Adrenal gland (tissue), 5 donors: ENCODE measurements at regions not wholly inside any gene's neighbourhood (a gene's known extent, or its start where the extent isn't known, plus 50 kb on each side); places are given as distances from the start of the nearest gene placed in this dataset.

Source experiments
- POLR2A ChIP-seq, 2 donors: fragments of 450-650 bp; IDR thresholded peaks; one replicate each; pipeline ENCODE4 v1.6.1; 2017; ENCODE audit warnings: antibody characterized with exemption in 2 of 2, mild to moderate bottlenecking in 2 of 2, moderate library complexity in 1 of 2
- TF ChIP-seq, protein P1 (sequence below), 6 experiments: fragments of 450-650 bp in 4 of 6; fragments of 200-600 bp in 2 of 6; sonication (generic) in 1 of 6; IDR thresholded peaks; 1 replicate in 5 of 6; 2 replicates in 1 of 6; pipeline versions ENCODE4 v1.5.1 to v1.8.0; 2016 to 2021; ENCODE audit warnings: antibody characterized with exemption in 6 of 6, mild to moderate bottlenecking in 2 of 6, moderate library complexity in 1 of 6
- donor health status: DM: no; HTN: no; CAD: no.

DNA sequence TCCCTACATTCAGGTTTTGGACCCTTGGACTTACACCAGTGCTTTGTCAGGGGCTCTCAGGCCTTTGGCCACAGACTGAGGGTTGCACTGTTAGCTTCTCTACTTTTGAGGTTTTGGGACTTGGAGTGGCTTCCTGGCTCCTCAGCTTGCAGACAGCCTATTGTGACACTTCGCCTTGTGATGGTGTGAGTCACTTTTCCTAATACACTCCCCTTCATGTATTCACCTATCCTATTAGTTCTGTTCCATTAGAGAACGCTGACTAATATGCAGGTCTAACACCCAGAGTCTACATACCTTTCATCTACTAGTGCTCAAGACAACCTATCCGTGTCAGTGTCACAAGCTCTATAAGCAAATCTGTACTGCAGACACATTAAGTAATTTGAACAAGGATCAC is 605.3 kb downstream of the KCNT2 start:
- TF ChIP-seq POLR2A (IDR thresholded peaks at IDR 0.05), result no peak
- TF ChIP-seq, protein P1, sequence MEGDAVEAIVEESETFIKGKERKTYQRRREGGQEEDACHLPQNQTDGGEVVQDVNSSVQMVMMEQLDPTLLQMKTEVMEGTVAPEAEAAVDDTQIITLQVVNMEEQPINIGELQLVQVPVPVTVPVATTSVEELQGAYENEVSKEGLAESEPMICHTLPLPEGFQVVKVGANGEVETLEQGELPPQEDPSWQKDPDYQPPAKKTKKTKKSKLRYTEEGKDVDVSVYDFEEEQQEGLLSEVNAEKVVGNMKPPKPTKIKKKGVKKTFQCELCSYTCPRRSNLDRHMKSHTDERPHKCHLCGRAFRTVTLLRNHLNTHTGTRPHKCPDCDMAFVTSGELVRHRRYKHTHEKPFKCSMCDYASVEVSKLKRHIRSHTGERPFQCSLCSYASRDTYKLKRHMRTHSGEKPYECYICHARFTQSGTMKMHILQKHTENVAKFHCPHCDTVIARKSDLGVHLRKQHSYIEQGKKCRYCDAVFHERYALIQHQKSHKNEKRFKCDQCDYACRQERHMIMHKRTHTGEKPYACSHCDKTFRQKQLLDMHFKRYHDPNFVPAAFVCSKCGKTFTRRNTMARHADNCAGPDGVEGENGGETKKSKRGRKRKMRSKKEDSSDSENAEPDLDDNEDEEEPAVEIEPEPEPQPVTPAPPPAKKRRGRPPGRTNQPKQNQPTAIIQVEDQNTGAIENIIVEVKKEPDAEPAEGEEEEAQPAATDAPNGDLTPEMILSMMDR (IDR thresholded peaks at IDR 0.05), result no peak
